DOHH2 (cell line): ENCODE measurements at regions not wholly inside any gene's neighbourhood (a gene's known extent, or its start where the extent isn't known, plus 50 kb on each side); places are given as distances from the start of the nearest gene placed in this dataset.
A peak's percentile ranks its signal among the peaks of the same experiment; 100 is the strongest.

ENCODE experiments used
- H3F3A ChIP-seq: fragments of 200-600 bp; sonication (generic), shearing (Covaris generic); 2 replicates; pipeline ENCODE4 v1.6.0; 2016; ENCODE audit warnings: antibody characterized with exemption, mild to moderate bottlenecking; ENCODE audit not compliant: control insufficient read depth, insufficient read depth
- H3K27ac ChIP-seq: fragments of 200-600 bp; sonication (generic); 2 replicates; pipeline ENCODE4 v1.5.1; 2014; ENCODE audit warnings: low read depth, mild to moderate bottlenecking, low read length, moderate library complexity
- H3K27me3 ChIP-seq: fragments of 200-600 bp; sonication (generic); 2 replicates; pipeline ENCODE4 v1.6.1; 2014; ENCODE audit warnings: mild to moderate bottlenecking, low read length, mixed read lengths; ENCODE audit not compliant: control insufficient read depth
- H3K36me3 ChIP-seq: fragments of 200-600 bp; sonication (generic); 2 replicates; pipeline ENCODE4 v1.6.1; 2014; ENCODE audit warnings: mild to moderate bottlenecking, low read length, moderate library complexity, mixed read lengths; ENCODE audit not compliant: control insufficient read depth
- H3K4me1 ChIP-seq: fragments of 200-600 bp; sonication (generic); 2 replicates; pipeline ENCODE4 v1.6.1; 2014; ENCODE audit warnings: mild to moderate bottlenecking, low read length, mixed read lengths; ENCODE audit not compliant: control insufficient read depth
- H3K4me2 ChIP-seq: fragments of 200-600 bp; sonication (generic); 2 replicates; pipeline ENCODE4 v1.6.0; 2014; ENCODE audit warnings: mild to moderate bottlenecking, low read length, moderate library complexity
- H3K4me3 ChIP-seq: fragments of 200-600 bp; sonication (generic); 2 replicates; pipeline ENCODE4 v1.5.1; 2014; ENCODE audit warnings: mild to moderate bottlenecking, low read length, mixed read lengths
- H3K79me2 ChIP-seq: fragments of 200-600 bp; sonication (generic); 2 replicates; pipeline ENCODE4 v1.6.1; 2014; ENCODE audit warnings: mild to moderate bottlenecking, low read length, mixed read lengths; ENCODE audit not compliant: control insufficient read depth
- H3K9me2 ChIP-seq: fragments of 200-600 bp; sonication (generic); replicated peaks from 2 replicates; pipeline ENCODE4 v1.6.1; 2014; ENCODE audit warnings: mild to moderate bottlenecking, low read length, mixed read lengths; ENCODE audit not compliant: control insufficient read depth
- H3K9me3 ChIP-seq: fragments of 200-600 bp; sonication (generic); 2 replicates; pipeline ENCODE4 v1.6.1; 2014; ENCODE audit warnings: antibody characterized with exemption, low read length, mixed read lengths; ENCODE audit not compliant: control insufficient read depth, insufficient read depth
- H4K20me1 ChIP-seq: fragments of 200-600 bp; sonication (generic); 2 replicates; pipeline ENCODE4 v1.6.0; 2014; ENCODE audit warnings: low read depth, mild to moderate bottlenecking, antibody characterized with exemption, low read length, moderate library complexity; ENCODE audit not compliant: control insufficient read depth, insufficient read depth
- CTCF ChIP-seq: fragments of 200-600 bp; sonication (generic); IDR thresholded peaks from one replicate; pipeline ENCODE4 v1.5.1; 2014; ENCODE audit warnings: antibody characterized with exemption, mild to moderate bottlenecking, low read depth, low read length; ENCODE audit not compliant: poor library complexity, severe bottlenecking
- EZH2phosphoT487 ChIP-seq: fragments of 200-600 bp; sonication (generic); IDR thresholded peaks from 2 replicates; pipeline ENCODE4 v1.6.1; 2017; ENCODE audit warnings: borderline replicate concordance, mild to moderate bottlenecking, antibody characterized with exemption, low read length, moderate library complexity, mixed read lengths

GRCh38 chr6:150668900-150669302 is 69.2 kb downstream of the PLEKHG1 start:
- peaks cover 39% of the 10 kb centered on the region for H3K4me1 ChIP-seq
- no peaks in the 10 kb centered on the region for H3F3A ChIP-seq
- no peaks in the 10 kb centered on the region for H3K9me2 ChIP-seq
- H3K4me3 ChIP-seq, result no peak overlapping the region
- H3K4me2 ChIP-seq, result no peak overlapping the region
- no peaks in the 10 kb centered on the region for H3K9me3 ChIP-seq
- peaks cover 29% of the 10 kb centered on the region for H3K36me3 ChIP-seq
- H3K27me3 ChIP-seq, result no peaks in the 10 kb centered on the region
- no peaks in the 10 kb centered on the region for H4K20me1 ChIP-seq
- H3K27ac ChIP-seq, result no peak overlapping the region
- peaks cover 49% of the 10 kb centered on the region for H3K79me2 ChIP-seq
- TF ChIP-seq CTCF (no peak), EZH2phosphoT487 (no peak)

DNA sequence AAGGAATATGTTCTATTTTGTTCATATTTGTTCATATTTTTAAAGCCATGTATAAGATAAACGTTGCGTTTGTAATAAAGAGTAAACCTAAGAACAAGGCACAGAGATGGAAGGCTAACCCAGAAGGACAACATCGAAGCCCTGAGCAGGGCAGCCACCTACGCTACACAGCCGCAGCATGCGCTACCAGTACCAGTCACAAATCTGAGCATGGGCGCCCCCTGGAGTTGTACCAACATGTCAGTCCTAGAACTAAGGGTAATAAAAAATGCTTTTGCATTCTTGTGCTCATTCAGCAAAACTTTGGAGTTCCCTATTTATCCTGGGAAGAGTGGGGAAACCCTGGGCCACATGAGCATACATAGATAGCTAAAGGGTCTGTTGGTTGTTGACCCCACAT is 70.6 kb downstream of the PLEKHG1 start:
- H3K4me2 ChIP-seq, result no peak overlapping the region
- H3K79me2 ChIP-seq, result peaks cover 41% of the 10 kb centered on the region
- H3K9me2 ChIP-seq, result no peaks in the 10 kb centered on the region
- H3K9me3 ChIP-seq, result no peaks in the 10 kb centered on the region
- peaks cover 41% of the 10 kb centered on the region for H3K4me1 ChIP-seq
- no peaks in the 10 kb centered on the region for H4K20me1 ChIP-seq
- no peak overlapping the region for H3K4me3 ChIP-seq
- peak; percentile 62 for TF ChIP-seq CTCF
- no peak for TF ChIP-seq EZH2phosphoT487
- H3K27me3 ChIP-seq, result no peaks in the 10 kb centered on the region
- no peak overlapping the region for H3K27ac ChIP-seq
- H3K36me3 ChIP-seq, result peaks cover 26% of the 10 kb centered on the region
- H3F3A ChIP-seq, result no peaks in the 10 kb centered on the region

- no peaks in the 10 kb centered on the region for H3K9me2 ChIP-seq
- no peaks in the 10 kb centered on the region for H3K9me3 ChIP-seq
- peaks cover 28% of the 10 kb centered on the region for H3K36me3 ChIP-seq
- TF ChIP-seq CTCF, result no peak
- TF ChIP-seq EZH2phosphoT487, result no peak
- H3K4me3 ChIP-seq, result no peak overlapping the region
- H3K4me1 ChIP-seq, result peaks cover 25% of the 10 kb centered on the region
- H3K27ac ChIP-seq, result no peak overlapping the region
- H3F3A ChIP-seq, result no peaks in the 10 kb centered on the region
- peaks cover 27% of the 10 kb centered on the region for H3K79me2 ChIP-seq
- no peak overlapping the region for H3K4me2 ChIP-seq
- no peaks in the 10 kb centered on the region for H4K20me1 ChIP-seq
- H3K27me3 ChIP-seq, result no peaks in the 10 kb centered on the region
Observed at GRCh38 chr6:150672800-150673199, 73.1 kb downstream of the PLEKHG1 start.
